Stomach (tissue), 8 donors: ENCODE measurements at regions not wholly inside any gene's neighbourhood (a gene's known extent, or its start where the extent isn't known, plus 50 kb on each side); places are given as distances from the start of the nearest gene placed in this dataset.

Experiments used
- DNase-seq, 2 donors: peaks; one replicate each; pipeline versions ENCODE4 v3.0.0 to v3.0.0-alpha.2; 2013 to 2019
- H3K27ac ChIP-seq, 5 donors: fragments of 200-600 bp in 4 of 5; sonication (generic) in 4 of 5; one replicate each; pipeline ENCODE4 v1.5.1; 2013 to 2019; ENCODE audit warnings: mild to moderate bottlenecking in 1 of 5, moderate library complexity in 1 of 5
- H3K27me3 ChIP-seq, 3 donors: fragments of 200-600 bp; sonication (generic); one replicate each; pipeline ENCODE4 v1.5.1; 2017 to 2019; ENCODE audit warnings: mixed run types in 1 of 3
- H3K36me3 ChIP-seq, 4 donors: fragments of 200-600 bp; sonication (generic); 1 replicate in 3 of 4; 2 replicates in 1 of 4; pipeline ENCODE4 v1.5.1; 2016 to 2019
- H3K4me1 ChIP-seq, 4 donors: fragments of 200-600 bp; sonication (generic); one replicate each; pipeline ENCODE4 v1.5.1; 2016 to 2019
- H3K4me3 ChIP-seq, 4 donors: fragments of 200-600 bp; sonication (generic) in 3 of 4; one replicate each; pipeline ENCODE4 v1.5.1; 2016 to 2019; ENCODE audit warnings: mild to moderate bottlenecking in 1 of 4
- H3K9me3 ChIP-seq, 4 donors: fragments of 200-600 bp; sonication (generic); one replicate each; pipeline ENCODE4 v1.5.1; 2016 to 2019
- EP300 ChIP-seq: sonication (generic); formaldehyde crosslinking; IDR thresholded peaks from one replicate; pipeline ENCODE4 v1.6.1; 2017; ENCODE audit warnings: antibody characterized with exemption
- POLR2A ChIP-seq, 4 donors: fragments of 450-650 bp; IDR thresholded peaks; one replicate each; pipeline ENCODE4 v1.6.1; 2016; ENCODE audit warnings: antibody characterized with exemption in 4 of 4, control low read depth in 2 of 4, mild to moderate bottlenecking in 1 of 4, moderate library complexity in 1 of 4
- POLR2AphosphoS5 ChIP-seq, 3 donors: sonication (generic); formaldehyde crosslinking; IDR thresholded peaks; one replicate each; pipeline ENCODE4 v1.6.1; 2016; ENCODE audit warnings: antibody characterized with exemption in 3 of 3
- WGBS, 5 donors: extraction: QIAGEN DNeasy Blood & Tissue Kit in 3 of 5; methylation state at CpG; one replicate each; pipeline versions ENCODE4 v1.1.5 to v1.1.7; 2013 to 2018; 5-methylcytosine and 5-hydroxymethylcytosine counted together
- intact Hi-C: fragments of 100-400 bp; cut with DNase I; formaldehyde crosslinking; loops from one replicate; pipeline ENCODE4 v1.15.1; 2023; ENCODE audit warnings: low total_unique reads
- TF ChIP-seq, protein P1 (sequence below), 7 experiments: fragments of 450-650 bp in 4 of 7; fragments of 200-600 bp in 3 of 7; sonication (generic) in 3 of 7; IDR thresholded peaks; one replicate each; pipeline ENCODE4 v1.5.1; 2016 to 2019; ENCODE audit warnings: antibody characterized with exemption in 7 of 7, control low read depth in 2 of 7, mild to moderate bottlenecking in 1 of 7
- donor health status: healthy with polysubstance abuse.
- donor health status: Bipolar disorder and iron deficiency.
- donor health status: healthy.

- no peak for DNase-seq
- Histone ChIP-seq H3K36me3 (no peaks in the 10 kb centered on the region), H3K27me3 (peaks cover 5 to 96% (median 38%) of the 10 kb centered on the region in 3 donors), H3K4me1 (peaks cover 6 to 17% (median 13%) of the 10 kb centered on the region in 4 donors), H3K9me3 (no peaks in the 10 kb centered on the region), H3K27ac (no peak overlapping the region), H3K4me3 (no peak overlapping the region)
- TF ChIP-seq POLR2AphosphoS5 (IDR thresholded peaks at IDR 0.05) (no peak), POLR2A (IDR thresholded peaks at IDR 0.05) (no peak), EP300 (no peak)
- TF ChIP-seq, protein P1, sequence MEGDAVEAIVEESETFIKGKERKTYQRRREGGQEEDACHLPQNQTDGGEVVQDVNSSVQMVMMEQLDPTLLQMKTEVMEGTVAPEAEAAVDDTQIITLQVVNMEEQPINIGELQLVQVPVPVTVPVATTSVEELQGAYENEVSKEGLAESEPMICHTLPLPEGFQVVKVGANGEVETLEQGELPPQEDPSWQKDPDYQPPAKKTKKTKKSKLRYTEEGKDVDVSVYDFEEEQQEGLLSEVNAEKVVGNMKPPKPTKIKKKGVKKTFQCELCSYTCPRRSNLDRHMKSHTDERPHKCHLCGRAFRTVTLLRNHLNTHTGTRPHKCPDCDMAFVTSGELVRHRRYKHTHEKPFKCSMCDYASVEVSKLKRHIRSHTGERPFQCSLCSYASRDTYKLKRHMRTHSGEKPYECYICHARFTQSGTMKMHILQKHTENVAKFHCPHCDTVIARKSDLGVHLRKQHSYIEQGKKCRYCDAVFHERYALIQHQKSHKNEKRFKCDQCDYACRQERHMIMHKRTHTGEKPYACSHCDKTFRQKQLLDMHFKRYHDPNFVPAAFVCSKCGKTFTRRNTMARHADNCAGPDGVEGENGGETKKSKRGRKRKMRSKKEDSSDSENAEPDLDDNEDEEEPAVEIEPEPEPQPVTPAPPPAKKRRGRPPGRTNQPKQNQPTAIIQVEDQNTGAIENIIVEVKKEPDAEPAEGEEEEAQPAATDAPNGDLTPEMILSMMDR (IDR thresholded peaks at IDR 0.05) = no peak
- intact Hi-C loops = loop anchor here (10.0 kb wide), 1 partner anchor 265 kb away; no protein-coding TSS in a partner anchor
- WGBS, 5 donors = 51 to 64% (median 54%) methylated on average over 4 to 5 of the region's 5 CpGs
Observed at GRCh38 chr12:111029732-111030131, 109.4 kb upstream of the MYL2 start.

DNA sequence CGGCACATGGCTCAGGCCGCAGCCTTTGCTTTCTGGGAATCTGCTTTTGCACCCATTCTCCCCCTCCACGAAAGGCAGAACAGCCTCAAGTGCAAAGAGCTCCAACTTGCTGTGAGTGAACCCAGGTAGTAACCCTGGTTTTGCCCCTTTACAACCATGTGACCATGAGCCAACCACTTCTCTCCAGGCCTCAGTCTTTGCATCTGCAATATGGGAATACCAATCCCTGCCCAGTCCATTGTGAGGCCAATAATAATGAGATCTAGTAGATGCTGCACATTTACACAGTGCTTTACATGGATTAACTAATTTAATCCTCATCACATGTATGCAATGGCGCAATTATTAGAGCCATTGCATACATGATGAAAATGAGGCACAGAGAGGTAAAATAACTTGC is 108.9 kb upstream of the MYL2 start:
- DNase-seq = no peak
- peaks cover 3 to 96% (median 35%) of the 10 kb centered on the region in 3 donors for H3K27me3 ChIP-seq
- H3K4me3 ChIP-seq = no peak overlapping the region
- WGBS, 5 donors = 90 to 98% (median 94%) methylated on average over 4 of the region's 4 CpGs
- no peak overlapping the region for H3K27ac ChIP-seq
- TF ChIP-seq, protein P1 (IDR thresholded peaks at IDR 0.05) = no peak
- TF ChIP-seq POLR2A (IDR thresholded peaks at IDR 0.05) (no peak), EP300 (no peak), POLR2AphosphoS5 (IDR thresholded peaks at IDR 0.05) (no peak)
- H3K36me3 ChIP-seq = no peaks in the 10 kb centered on the region
- intact Hi-C loops = loop anchor here (10.0 kb wide), 1 partner anchor 265 kb away; no protein-coding TSS in a partner anchor
- H3K4me1 ChIP-seq = peaks cover 3 to 15% (median 10%) of the 10 kb centered on the region in 4 donors
- H3K9me3 ChIP-seq = no peaks in the 10 kb centered on the region

GRCh38 chr12:111028830-111029229 is 108.5 kb upstream of the MYL2 start:
- 62 to 92% (median 69%) methylated on average over 2 of the region's 2 CpGs for WGBS, 5 donors
- intact Hi-C loops = loop anchor here (10.0 kb wide), 1 partner anchor 266 kb away; no protein-coding TSS in a partner anchor
- peaks cover 0 to 13% (median 7%) of the 10 kb centered on the region in 4 donors for H3K4me1 ChIP-seq
- H3K27ac ChIP-seq = no peak overlapping the region
- H3K36me3 ChIP-seq = no peaks in the 10 kb centered on the region
- peaks cover 0 to 96% (median 31%) of the 10 kb centered on the region in 3 donors for H3K27me3 ChIP-seq
- H3K4me3 ChIP-seq = no peak overlapping the region
- no peak for DNase-seq
- TF ChIP-seq EP300 (no peak), POLR2AphosphoS5 (IDR thresholded peaks at IDR 0.05) (no peak), POLR2A (IDR thresholded peaks at IDR 0.05) (no peak)
- TF ChIP-seq, protein P1 (IDR thresholded peaks at IDR 0.05) = no peak
- H3K9me3 ChIP-seq = no peaks in the 10 kb centered on the region

- no peaks in the 10 kb centered on the region for H3K9me3 ChIP-seq
- TF ChIP-seq POLR2AphosphoS5 (IDR thresholded peaks at IDR 0.05) (no peak), POLR2A (IDR thresholded peaks at IDR 0.05) (no peak)
- TF ChIP-seq, protein P1 (IDR thresholded peaks at IDR 0.05) = no peak
- no peak overlapping the region for H3K27ac ChIP-seq
- DNase-seq = no peak
- peaks cover 0 to 96% (median 19%) of the 10 kb centered on the region in 3 donors for H3K27me3 ChIP-seq
- H3K36me3 ChIP-seq = no peaks in the 10 kb centered on the region
- no peak overlapping the region for H3K4me3 ChIP-seq
- 68 to 79% (median 74%) methylated on average over 3 of the region's 3 CpGs for WGBS, 5 donors
- intact Hi-C loops = loop anchor here (10.0 kb wide), 1 partner anchor 267 kb away; no protein-coding TSS in a partner anchor
- peaks cover 0 to 4% (median 0%) of the 10 kb centered on the region in 4 donors for H3K4me1 ChIP-seq
Observed at GRCh38 chr12:111027431-111027830, 107.1 kb upstream of the MYL2 start.
